ENCODE measurements at regions not wholly inside any gene's neighbourhood (a gene's known extent, or its start where the extent isn't known, plus 50 kb on each side); places are given as distances from the start of the nearest gene placed in this dataset.

DNA sequence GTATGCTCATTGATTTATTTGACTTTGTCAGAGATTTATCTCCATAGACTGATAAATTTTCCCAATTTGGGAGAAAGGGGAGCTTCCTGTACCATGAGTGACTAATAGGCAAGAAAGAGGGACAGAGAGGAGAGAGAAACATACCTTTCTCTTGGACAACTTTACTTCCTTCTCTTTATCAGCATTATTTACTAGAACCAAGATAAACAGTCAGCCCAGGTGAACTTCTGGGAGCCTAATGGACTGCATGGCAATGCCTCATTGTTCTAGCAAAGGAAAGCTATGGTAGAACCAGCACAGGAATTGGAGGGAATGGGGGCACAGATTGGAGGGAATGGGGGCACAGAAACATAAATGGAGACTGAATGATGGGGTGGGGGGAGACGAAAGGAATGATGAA, 63.4 kb upstream of the STXBP6 start:
- H3K36me3 ChIP-seq = no peaks in the 10 kb centered on the region
- no peak overlapping the region for H3K27ac ChIP-seq

DNA sequence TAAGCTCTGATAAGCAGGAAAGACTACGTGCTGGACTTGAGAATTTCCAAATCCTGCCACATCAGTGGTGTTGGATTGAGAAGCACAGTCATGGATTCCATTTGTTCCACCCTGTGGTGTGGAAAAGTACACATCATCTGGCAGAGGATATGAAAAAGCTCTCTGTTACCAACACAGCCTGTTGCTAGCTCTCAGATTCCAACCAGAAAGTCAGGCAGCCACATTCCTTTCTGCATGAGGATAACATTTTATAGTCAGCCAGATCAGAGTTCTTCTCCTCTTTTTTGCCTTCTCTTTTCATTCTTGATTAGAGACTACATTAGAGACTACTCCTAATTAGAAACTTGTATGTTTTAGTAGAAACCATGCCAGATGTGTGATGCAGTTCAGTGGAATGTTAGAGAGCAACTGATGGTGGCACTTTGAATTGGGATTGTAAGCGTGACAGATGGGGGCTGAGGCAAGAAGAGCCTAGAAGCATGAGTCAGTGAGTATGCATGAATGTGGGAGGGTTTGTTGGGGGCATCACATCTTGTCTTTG, 61.2 kb upstream of the STXBP6 start:
- 17 to 20% methylated on average over 2 of the region's 2 CpGs for WGBS, 2 donors
- Histone ChIP-seq H3K9me3 (no peaks in the 10 kb centered on the region), H3K4me1 (peaks cover 0 to 5% (median 2%) of the 10 kb centered on the region in 4 donors), H3K36me3 (no peaks in the 10 kb centered on the region), H3K4me3 (no peak overlapping the region), H3K27ac (peak overlapping the region in 2 of 4 donors; percentile 51 to 69), H3K27me3 (no peaks in the 10 kb centered on the region)
- TF ChIP-seq, protein P1, sequence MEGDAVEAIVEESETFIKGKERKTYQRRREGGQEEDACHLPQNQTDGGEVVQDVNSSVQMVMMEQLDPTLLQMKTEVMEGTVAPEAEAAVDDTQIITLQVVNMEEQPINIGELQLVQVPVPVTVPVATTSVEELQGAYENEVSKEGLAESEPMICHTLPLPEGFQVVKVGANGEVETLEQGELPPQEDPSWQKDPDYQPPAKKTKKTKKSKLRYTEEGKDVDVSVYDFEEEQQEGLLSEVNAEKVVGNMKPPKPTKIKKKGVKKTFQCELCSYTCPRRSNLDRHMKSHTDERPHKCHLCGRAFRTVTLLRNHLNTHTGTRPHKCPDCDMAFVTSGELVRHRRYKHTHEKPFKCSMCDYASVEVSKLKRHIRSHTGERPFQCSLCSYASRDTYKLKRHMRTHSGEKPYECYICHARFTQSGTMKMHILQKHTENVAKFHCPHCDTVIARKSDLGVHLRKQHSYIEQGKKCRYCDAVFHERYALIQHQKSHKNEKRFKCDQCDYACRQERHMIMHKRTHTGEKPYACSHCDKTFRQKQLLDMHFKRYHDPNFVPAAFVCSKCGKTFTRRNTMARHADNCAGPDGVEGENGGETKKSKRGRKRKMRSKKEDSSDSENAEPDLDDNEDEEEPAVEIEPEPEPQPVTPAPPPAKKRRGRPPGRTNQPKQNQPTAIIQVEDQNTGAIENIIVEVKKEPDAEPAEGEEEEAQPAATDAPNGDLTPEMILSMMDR (IDR thresholded peaks at IDR 0.05) = no peak
- TF ChIP-seq POLR2A (IDR thresholded peaks at IDR 0.05) (no peak), EP300 (IDR thresholded peaks at IDR 0.05) (peak in 1 of 2 donors; percentile 58)
- peak in 1 of 2 donors; percentile 36 for DNase-seq (ENCODE audit: low spot score in 2 of 2)

More for the DNA sequence above, 63.4 kb upstream of the STXBP6 start:
- H3K9me3 ChIP-seq = no peaks in the 10 kb centered on the region
- WGBS, 2 donors = 86 to 92% methylated on average over 1 of the region's 1 CpG
- no peaks in the 10 kb centered on the region for H3K27me3 ChIP-seq
- no peak overlapping the region for H3K4me3 ChIP-seq
- DNase-seq (ENCODE audit: low spot score in 2 of 2) = no peak
- H3K4me1 ChIP-seq = peaks cover 0 to 5% (median 2%) of the 10 kb centered on the region in 4 donors
- TF ChIP-seq EP300 (IDR thresholded peaks at IDR 0.05) = no peak
- TF ChIP-seq, protein P1 (IDR thresholded peaks at IDR 0.05) = no peak
- TF ChIP-seq POLR2A (IDR thresholded peaks at IDR 0.05) = no peak

DNA sequence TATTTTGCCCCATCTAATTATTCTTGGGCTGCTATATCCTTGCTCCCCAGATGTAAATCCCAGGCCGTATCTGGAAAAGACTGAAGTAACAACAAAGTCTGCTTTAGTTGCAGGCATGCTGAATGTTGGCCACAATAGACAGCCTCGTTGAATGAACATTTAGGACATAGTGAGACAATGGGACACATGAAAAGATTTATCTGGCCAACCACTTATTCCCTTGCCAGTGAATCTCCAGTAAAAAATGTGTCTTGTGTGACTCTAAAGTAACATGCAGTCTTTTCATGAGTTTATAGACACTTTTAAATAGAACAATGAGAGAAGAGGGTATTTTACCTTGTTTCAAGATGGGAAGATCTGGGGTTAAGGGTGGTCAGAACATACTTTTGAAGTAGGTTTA, 60.2 kb upstream of the STXBP6 start:
- Histone ChIP-seq H3K36me3 (no peaks in the 10 kb centered on the region), H3K4me3 (no peak overlapping the region), H3K9me3 (no peaks in the 10 kb centered on the region), H3K27me3 (no peaks in the 10 kb centered on the region), H3K27ac (peak overlapping the region in 2 of 4 donors; percentile 35 to 69), H3K4me1 (peaks cover 0 to 5% (median 2%) of the 10 kb centered on the region in 4 donors)
- TF ChIP-seq, protein P1 (IDR thresholded peaks at IDR 0.05) = no peak
- TF ChIP-seq EP300 (IDR thresholded peaks at IDR 0.05) (no peak), POLR2A (IDR thresholded peaks at IDR 0.05) (no peak)
- no peak for DNase-seq (ENCODE audit: low spot score in 2 of 2)
- WGBS, 2 donors = 50 to 66% methylated on average over 2 of the region's 2 CpGs

DNA sequence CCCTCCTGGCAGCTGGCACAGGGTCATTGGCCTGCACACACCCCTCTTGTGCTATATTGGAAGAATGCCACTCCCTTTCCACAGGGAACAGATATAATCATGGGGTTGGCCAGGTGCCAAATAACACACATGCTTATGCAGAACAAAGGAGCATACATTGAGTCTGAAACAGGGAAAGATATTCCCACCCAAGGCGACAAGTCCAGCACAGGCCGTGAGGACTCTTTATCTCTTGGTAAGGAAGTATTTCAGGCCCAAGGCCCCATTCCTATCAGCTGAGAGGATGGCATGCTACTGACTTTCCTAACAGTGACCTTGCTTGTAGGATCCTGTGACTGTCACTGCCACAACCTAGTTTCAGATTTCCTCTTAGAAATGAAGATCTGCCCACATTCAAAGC, 59.0 kb upstream of the STXBP6 start:
- no peak overlapping the region for H3K27ac ChIP-seq
- H3K4me3 ChIP-seq = no peak overlapping the region
- 22 to 41% methylated on average over 2 of the region's 2 CpGs for WGBS, 2 donors
- peaks cover 0 to 5% (median 2%) of the 10 kb centered on the region in 4 donors for H3K4me1 ChIP-seq
- DNase-seq (ENCODE audit: low spot score in 2 of 2) = no peak
- no peaks in the 10 kb centered on the region for H3K9me3 ChIP-seq
- no peaks in the 10 kb centered on the region for H3K36me3 ChIP-seq
- H3K27me3 ChIP-seq = no peaks in the 10 kb centered on the region
- no peak for TF ChIP-seq EP300 (IDR thresholded peaks at IDR 0.05)
- no peak for TF ChIP-seq POLR2A (IDR thresholded peaks at IDR 0.05)

DNA sequence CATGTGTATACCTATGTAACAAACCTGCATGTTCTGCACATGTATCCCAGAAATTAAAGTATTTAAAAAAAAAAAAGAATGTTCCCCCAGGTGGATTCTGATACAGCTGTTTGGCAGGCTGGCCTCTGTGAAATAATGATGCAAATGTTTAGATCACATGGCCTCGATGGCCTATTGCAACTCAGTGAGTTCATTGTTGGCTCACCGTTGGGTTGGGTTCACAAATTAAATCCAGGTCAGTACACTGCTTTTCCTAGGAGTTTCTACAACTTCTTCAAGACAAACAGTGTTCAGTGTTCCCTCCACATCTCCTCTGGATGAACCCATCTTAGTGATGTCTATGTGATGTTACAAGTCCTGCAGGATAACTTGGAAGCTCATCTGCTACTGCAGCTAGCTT, 58.3 kb upstream of the STXBP6 start:
- TF ChIP-seq, protein P1 (IDR thresholded peaks at IDR 0.05) = no peak
- no peak for TF ChIP-seq EP300 (IDR thresholded peaks at IDR 0.05)
- TF ChIP-seq POLR2A (IDR thresholded peaks at IDR 0.05) = no peak
- H3K9me3 ChIP-seq = no peaks in the 10 kb centered on the region
- H3K4me1 ChIP-seq = peaks cover 0 to 5% (median 2%) of the 10 kb centered on the region in 4 donors
- WGBS, 2 donors = 67 to 87% methylated on average over 2 of the region's 2 CpGs
- H3K27me3 ChIP-seq = no peaks in the 10 kb centered on the region
- H3K36me3 ChIP-seq = no peaks in the 10 kb centered on the region
- H3K27ac ChIP-seq = no peak overlapping the region
- no peak overlapping the region for H3K4me3 ChIP-seq
- DNase-seq (ENCODE audit: low spot score in 2 of 2) = no peak

Data from tibial nerve (tissue), 4 donors.